RWPE2 (cell line): ENCODE measurements at regions not wholly inside any gene's neighbourhood (a gene's known extent, or its start where the extent isn't known, plus 50 kb on each side); places are given as distances from the start of the nearest gene placed in this dataset.

Experiments used
- ATAC-seq: fragments of 200-7000 bp; cut with Tn5 transposase; 3 replicates; pipeline ENCODE4 v1.9.1; 2021; ENCODE audit warnings: low read depth
- DNase-seq: peaks from one replicate; pipeline ENCODE4 v3.0.0-alpha.2; 2020; ENCODE audit warnings: low spot score
- H3K27ac ChIP-seq: fragments of 450-650 bp; 2 replicates; pipeline ENCODE4 v1.5.1; 2017; ENCODE audit warnings: mild to moderate bottlenecking; ENCODE audit not compliant: poor library complexity, severe bottlenecking
- H3K27me3 ChIP-seq: fragments of 250-450 bp; sonication (Bioruptor Pico); 2 replicates; pipeline ENCODE4 v1.5.1; 2021; ENCODE audit warnings: mild to moderate bottlenecking, moderate library complexity; ENCODE audit not compliant: insufficient read depth, poor library complexity, severe bottlenecking
- H3K36me3 ChIP-seq: fragments of 250-450 bp; sonication (Bioruptor Pico); 2 replicates; pipeline ENCODE4 v1.5.1; 2020; ENCODE audit warnings: low read depth, mild to moderate bottlenecking, moderate library complexity
- H3K4me1 ChIP-seq: fragments of 250-450 bp; sonication (Bioruptor Pico); 2 replicates; pipeline ENCODE4 v1.5.1; 2021; ENCODE audit warnings: mild to moderate bottlenecking, moderate library complexity; ENCODE audit not compliant: insufficient read depth, poor library complexity, severe bottlenecking
- H3K4me3 ChIP-seq: fragments of 250-450 bp; sonication (Bioruptor Pico); 2 replicates; pipeline ENCODE4 v1.5.1; 2021; ENCODE audit warnings: mild to moderate bottlenecking, moderate library complexity; ENCODE audit not compliant: severe bottlenecking
- H3K9me3 ChIP-seq: fragments of 250-450 bp; sonication (Bioruptor Pico); 2 replicates; pipeline ENCODE4 v1.5.1; 2021; ENCODE audit warnings: mild to moderate bottlenecking, moderate library complexity; ENCODE audit not compliant: severe bottlenecking
- TF ChIP-seq, protein P1 (sequence below): fragments of 450-650 bp; IDR thresholded peaks from one replicate; pipeline ENCODE4 v1.5.1; 2017; ENCODE audit warnings: mild to moderate bottlenecking, moderate library complexity; ENCODE audit not compliant: poor library complexity, severe bottlenecking

DNA sequence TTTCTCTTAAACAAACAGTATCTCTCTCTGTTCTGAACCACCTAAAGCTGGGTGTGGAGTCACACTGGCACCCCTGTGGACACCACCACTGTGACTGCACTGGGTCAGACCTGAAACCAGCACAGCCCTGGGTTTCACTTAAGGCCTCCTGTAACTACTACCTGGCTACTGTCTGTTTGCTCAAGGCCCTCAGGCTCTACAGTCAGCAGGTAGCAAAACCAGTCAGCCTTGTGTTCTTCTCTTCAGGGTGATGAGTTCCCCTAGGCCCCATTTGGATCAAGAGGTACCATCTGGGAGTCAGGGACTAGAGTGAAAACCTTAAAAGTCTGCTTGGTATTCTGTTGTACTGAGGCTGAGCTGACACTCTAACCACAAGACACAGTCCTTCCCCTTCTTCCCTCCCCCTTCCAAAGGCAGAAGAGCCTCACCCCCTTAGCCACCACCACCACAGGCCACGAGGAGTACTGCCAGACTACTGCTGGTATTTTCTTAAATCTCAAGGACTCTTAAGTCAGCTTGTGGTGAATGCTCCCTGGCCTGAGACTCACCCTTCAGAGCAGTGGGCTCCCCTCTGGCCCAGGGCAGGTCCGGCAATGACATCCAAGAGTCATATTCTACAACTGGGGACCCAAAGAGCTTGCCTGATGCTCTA is 153.2 kb upstream of the MON1B start:
- peaks cover 15% of the 10 kb centered on the region for H3K27me3 ChIP-seq
- H3K4me3 ChIP-seq = no peak overlapping the region
- no peaks in the 10 kb centered on the region for H3K4me1 ChIP-seq
- TF ChIP-seq, protein P1, sequence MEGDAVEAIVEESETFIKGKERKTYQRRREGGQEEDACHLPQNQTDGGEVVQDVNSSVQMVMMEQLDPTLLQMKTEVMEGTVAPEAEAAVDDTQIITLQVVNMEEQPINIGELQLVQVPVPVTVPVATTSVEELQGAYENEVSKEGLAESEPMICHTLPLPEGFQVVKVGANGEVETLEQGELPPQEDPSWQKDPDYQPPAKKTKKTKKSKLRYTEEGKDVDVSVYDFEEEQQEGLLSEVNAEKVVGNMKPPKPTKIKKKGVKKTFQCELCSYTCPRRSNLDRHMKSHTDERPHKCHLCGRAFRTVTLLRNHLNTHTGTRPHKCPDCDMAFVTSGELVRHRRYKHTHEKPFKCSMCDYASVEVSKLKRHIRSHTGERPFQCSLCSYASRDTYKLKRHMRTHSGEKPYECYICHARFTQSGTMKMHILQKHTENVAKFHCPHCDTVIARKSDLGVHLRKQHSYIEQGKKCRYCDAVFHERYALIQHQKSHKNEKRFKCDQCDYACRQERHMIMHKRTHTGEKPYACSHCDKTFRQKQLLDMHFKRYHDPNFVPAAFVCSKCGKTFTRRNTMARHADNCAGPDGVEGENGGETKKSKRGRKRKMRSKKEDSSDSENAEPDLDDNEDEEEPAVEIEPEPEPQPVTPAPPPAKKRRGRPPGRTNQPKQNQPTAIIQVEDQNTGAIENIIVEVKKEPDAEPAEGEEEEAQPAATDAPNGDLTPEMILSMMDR = no peak
- H3K27ac ChIP-seq = no peak overlapping the region
- H3K9me3 ChIP-seq = no peaks in the 10 kb centered on the region
- ATAC-seq = no peak
- H3K36me3 ChIP-seq = no peaks in the 10 kb centered on the region
- DNase-seq = no peak

DNA sequence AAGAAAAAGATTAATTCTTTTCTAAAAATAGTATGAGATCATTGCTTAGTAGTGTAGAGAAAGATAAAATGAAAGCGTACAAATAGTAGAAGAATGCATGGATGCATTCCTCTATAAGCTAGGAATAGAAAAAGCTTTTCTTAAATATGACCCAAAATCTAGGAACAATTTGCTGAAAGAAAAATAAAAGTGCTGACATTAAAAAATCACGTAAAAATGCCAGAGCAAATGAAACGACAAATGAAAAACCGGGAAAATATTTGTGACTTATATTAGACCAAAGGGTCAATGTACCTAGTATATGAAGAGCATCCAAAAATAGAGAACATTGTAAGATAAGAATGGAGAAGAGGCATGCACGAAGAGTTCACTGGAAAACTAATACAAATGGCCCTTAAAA is 149.5 kb upstream of the MON1B start:
- Histone ChIP-seq H3K4me1 (no peaks in the 10 kb centered on the region), H3K9me3 (no peaks in the 10 kb centered on the region), H3K27ac (no peak overlapping the region), H3K4me3 (no peak overlapping the region), H3K36me3 (no peaks in the 10 kb centered on the region), H3K27me3 (peaks cover 24% of the 10 kb centered on the region)
- TF ChIP-seq, protein P1 = no peak
- ATAC-seq (no peak), DNase-seq (no peak)

DNA sequence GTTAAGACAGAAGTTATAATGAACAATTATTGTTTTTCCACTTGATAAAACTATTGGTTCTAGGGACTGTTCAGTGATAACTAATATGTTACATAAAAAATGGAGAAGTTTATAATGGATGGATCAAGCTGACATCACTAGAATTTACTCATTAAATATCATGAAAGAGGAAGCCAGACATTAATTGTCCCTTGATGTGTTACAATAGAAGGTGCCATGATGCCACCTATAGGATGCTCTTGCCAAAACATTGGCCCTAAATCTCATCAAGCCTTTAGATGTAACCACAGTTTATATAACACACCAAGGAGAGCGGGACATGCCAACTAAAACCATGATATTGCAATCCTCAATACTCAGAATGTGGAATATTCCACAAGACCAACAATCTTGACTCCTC is 147.9 kb upstream of the MON1B start:
- H3K27ac ChIP-seq = no peak overlapping the region
- H3K4me3 ChIP-seq = no peak overlapping the region
- no peaks in the 10 kb centered on the region for H3K9me3 ChIP-seq
- no peaks in the 10 kb centered on the region for H3K36me3 ChIP-seq
- DNase-seq (no peak), ATAC-seq (peak; percentile 57; the same call in 1 of the 3 replicates)
- peaks cover 31% of the 10 kb centered on the region for H3K27me3 ChIP-seq
- TF ChIP-seq, protein P1 = peak; percentile 59
- H3K4me1 ChIP-seq = no peaks in the 10 kb centered on the region

DNA sequence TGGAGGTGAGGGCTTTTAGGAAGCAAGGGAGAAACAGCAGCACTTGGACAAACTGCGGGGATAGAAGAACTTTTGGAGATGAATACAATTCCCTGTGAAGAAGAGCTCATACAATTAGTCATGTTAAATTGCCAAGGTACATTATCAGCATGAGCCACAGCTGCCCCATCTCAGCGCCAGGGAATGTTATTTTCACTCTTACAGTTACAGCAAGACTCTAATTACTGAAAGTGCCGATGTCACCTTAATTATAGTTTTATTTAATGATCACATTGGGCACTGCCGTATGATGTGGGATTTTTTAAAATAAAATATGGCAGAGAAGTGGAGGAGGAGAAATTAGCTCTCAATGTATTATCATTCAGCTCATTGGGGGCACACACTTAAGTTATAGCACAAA is 144.8 kb upstream of the MON1B start:
- H3K36me3 ChIP-seq = no peaks in the 10 kb centered on the region
- no peaks in the 10 kb centered on the region for H3K4me1 ChIP-seq
- no peak overlapping the region for H3K27ac ChIP-seq
- TF ChIP-seq, protein P1 = no peak
- ATAC-seq (no peak), DNase-seq (no peak)
- H3K27me3 ChIP-seq = peaks cover 31% of the 10 kb centered on the region
- H3K4me3 ChIP-seq = no peak overlapping the region
- H3K9me3 ChIP-seq = no peaks in the 10 kb centered on the region

DNA sequence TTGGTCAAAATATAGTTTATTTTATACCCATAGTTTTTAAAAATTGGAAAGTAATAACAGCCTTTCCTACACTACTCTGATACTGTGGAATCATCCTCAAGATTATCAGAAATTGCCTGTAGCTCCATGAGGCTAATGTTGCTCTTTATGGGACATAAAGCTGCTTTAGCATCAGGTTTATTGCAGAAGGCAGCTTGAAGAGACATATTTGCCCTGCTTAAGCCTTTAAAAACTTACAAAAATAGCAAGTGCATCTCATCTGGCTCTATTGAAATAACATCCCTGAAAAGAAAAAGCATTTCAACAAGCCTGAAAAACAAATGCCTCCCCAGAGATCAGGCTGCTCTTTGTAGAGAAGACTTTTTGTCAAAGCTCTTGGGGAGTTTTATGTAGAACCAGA is 142.9 kb upstream of the MON1B start:
- Histone ChIP-seq H3K27ac (no peak overlapping the region), H3K4me1 (no peaks in the 10 kb centered on the region), H3K36me3 (no peaks in the 10 kb centered on the region), H3K4me3 (no peak overlapping the region), H3K9me3 (no peaks in the 10 kb centered on the region), H3K27me3 (peaks cover 28% of the 10 kb centered on the region)
- DNase-seq (no peak), ATAC-seq (no peak)
- TF ChIP-seq, protein P1 = no peak
